Uterus (tissue), 3 donors: ENCODE measurements at regions not wholly inside any gene's neighbourhood (a gene's known extent, or its start where the extent isn't known, plus 50 kb on each side); places are given as distances from the start of the nearest gene placed in this dataset.

Source experiments
- DNase-seq, 2 donors: peaks; one replicate each; pipeline ENCODE4 v3.0.0-alpha.2; 2019 to 2020
- H3K27ac ChIP-seq, 2 donors: fragments of 200-600 bp; sonication (generic); 1 replicate in 1 of 2; 2 replicates in 1 of 2; pipeline ENCODE4 v1.5.1; 2016 to 2018
- H3K27me3 ChIP-seq, 2 donors: fragments of 200-600 bp; sonication (generic); one replicate each; pipeline ENCODE4 v1.5.1; 2018 to 2019; ENCODE audit warnings: control low read depth in 1 of 2
- H3K36me3 ChIP-seq, 2 donors: fragments of 200-600 bp; sonication (generic); one replicate each; pipeline ENCODE4 v1.5.1; 2019; ENCODE audit warnings: control low read depth in 1 of 2
- H3K4me1 ChIP-seq, 2 donors: fragments of 200-600 bp; sonication (generic); one replicate each; pipeline ENCODE4 v1.5.1; 2018 to 2019; ENCODE audit warnings: control low read depth in 1 of 2
- H3K4me3 ChIP-seq, 2 donors: fragments of 200-600 bp; sonication (generic); 1 replicate in 1 of 2; 2 replicates in 1 of 2; pipeline ENCODE4 v1.5.1; 2018 to 2019; ENCODE audit warnings: mild to moderate bottlenecking in 1 of 2
- H3K9me3 ChIP-seq, 2 donors: fragments of 200-600 bp; sonication (generic); one replicate each; pipeline ENCODE4 v1.5.1; 2019; ENCODE audit warnings: control low read depth in 1 of 2
- CTCF ChIP-seq, 4 experiments: fragments of 200-600 bp in 2 of 4; fragments of 450-650 bp in 2 of 4; sonication (generic) in 2 of 4; IDR thresholded peaks; one replicate each; pipeline ENCODE4 v1.5.1; 2016 to 2019; ENCODE audit warnings: antibody characterized with exemption in 4 of 4, mild to moderate bottlenecking in 2 of 4, moderate library complexity in 1 of 4
- POLR2A ChIP-seq, 2 donors: fragments of 450-650 bp; IDR thresholded peaks; one replicate each; pipeline ENCODE4 v1.6.1; 2016; ENCODE audit warnings: antibody characterized with exemption in 2 of 2, mild to moderate bottlenecking in 1 of 2, moderate library complexity in 1 of 2
- intact Hi-C: fragments of 100-400 bp; cut with DNase I; formaldehyde crosslinking; loops from one replicate; pipeline ENCODE4 v1.15.1; 2023; ENCODE audit warnings: low total_unique reads
- donor health status: DM: yes; HTN: yes; CAD: no.

DNA sequence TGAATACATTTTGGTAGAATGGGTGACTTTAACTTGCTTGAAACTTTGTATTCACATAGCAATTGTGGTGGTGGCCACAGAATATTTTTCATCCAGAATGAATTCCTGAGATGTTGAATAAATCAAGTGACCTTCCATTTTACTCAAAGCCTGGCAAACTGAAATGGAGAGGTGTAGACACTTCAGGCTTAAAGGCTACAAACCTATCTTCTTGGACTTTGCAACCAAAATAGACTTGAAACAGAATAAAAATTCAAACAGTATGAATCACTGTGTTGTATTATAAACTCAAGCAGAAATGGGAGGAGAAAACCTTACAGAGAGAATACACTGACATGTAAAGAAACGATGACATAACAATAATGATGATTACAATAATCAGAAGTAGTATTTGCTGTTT, 371.6 kb downstream of the BCKDHB start:
- H3K27ac ChIP-seq: no peak overlapping the region
- no peak overlapping the region for H3K4me3 ChIP-seq
- H3K27me3 ChIP-seq: no peaks in the 10 kb centered on the region
- no peaks in the 10 kb centered on the region for H3K9me3 ChIP-seq
- TF ChIP-seq POLR2A (IDR thresholded peaks at IDR 0.05) (no peak), CTCF (IDR thresholded peaks at IDR 0.05) (no peak)
- intact Hi-C loops: no loop called here
- H3K4me1 ChIP-seq: no peaks in the 10 kb centered on the region
- no peak for DNase-seq
- no peaks in the 10 kb centered on the region for H3K36me3 ChIP-seq

GRCh38 chr6:80477591-80477990, 371.1 kb downstream of the BCKDHB start:
- H3K27me3 ChIP-seq: no peaks in the 10 kb centered on the region
- no peaks in the 10 kb centered on the region for H3K36me3 ChIP-seq
- no peak overlapping the region for H3K4me3 ChIP-seq
- no peak overlapping the region for H3K27ac ChIP-seq
- intact Hi-C loops: no loop called here
- no peaks in the 10 kb centered on the region for H3K4me1 ChIP-seq
- TF ChIP-seq CTCF (IDR thresholded peaks at IDR 0.05): no peak
- no peak for TF ChIP-seq POLR2A (IDR thresholded peaks at IDR 0.05)
- no peak for DNase-seq
- H3K9me3 ChIP-seq: no peaks in the 10 kb centered on the region

DNA sequence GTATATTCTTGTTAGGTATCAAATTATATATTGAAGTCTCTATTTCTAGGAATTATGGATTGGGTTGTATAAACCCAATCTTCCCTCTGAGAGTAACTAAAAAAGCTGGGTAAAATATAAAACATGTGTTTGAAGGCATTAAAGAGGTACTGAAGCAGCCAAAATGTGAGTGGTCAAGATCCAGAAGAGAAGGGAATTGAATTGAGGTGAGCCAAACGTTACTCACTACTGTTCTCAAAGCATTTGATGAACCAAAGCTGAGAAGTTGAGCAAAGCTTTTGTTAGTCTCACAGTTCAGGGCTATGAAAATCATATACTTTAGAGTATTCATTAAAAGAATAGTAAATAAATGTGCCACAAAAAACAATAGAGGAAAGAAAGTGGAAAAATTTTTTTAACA, 365.8 kb downstream of the BCKDHB start:
- no peak overlapping the region for H3K27ac ChIP-seq
- no peak for DNase-seq
- no peaks in the 10 kb centered on the region for H3K4me1 ChIP-seq
- TF ChIP-seq POLR2A (IDR thresholded peaks at IDR 0.05) (no peak), CTCF (IDR thresholded peaks at IDR 0.05) (no peak)
- H3K9me3 ChIP-seq: no peaks in the 10 kb centered on the region
- H3K4me3 ChIP-seq: no peak overlapping the region
- intact Hi-C loops: no loop called here
- H3K36me3 ChIP-seq: no peaks in the 10 kb centered on the region
- no peaks in the 10 kb centered on the region for H3K27me3 ChIP-seq

- DNase-seq: no peak
- H3K9me3 ChIP-seq: no peaks in the 10 kb centered on the region
- TF ChIP-seq CTCF (IDR thresholded peaks at IDR 0.05): no peak
- TF ChIP-seq POLR2A (IDR thresholded peaks at IDR 0.05): no peak
- no peaks in the 10 kb centered on the region for H3K27me3 ChIP-seq
- no peak overlapping the region for H3K4me3 ChIP-seq
- H3K36me3 ChIP-seq: no peaks in the 10 kb centered on the region
- no peaks in the 10 kb centered on the region for H3K4me1 ChIP-seq
- H3K27ac ChIP-seq: no peak overlapping the region
- intact Hi-C loops: no loop called here
Measured at GRCh38 chr6:80469977-80470376, 363.5 kb downstream of the BCKDHB start.

GRCh38 chr6:80468398-80468797, 361.9 kb downstream of the BCKDHB start:
- Histone ChIP-seq H3K27me3 (no peaks in the 10 kb centered on the region), H3K27ac (no peak overlapping the region), H3K36me3 (no peaks in the 10 kb centered on the region), H3K4me1 (no peaks in the 10 kb centered on the region), H3K4me3 (no peak overlapping the region), H3K9me3 (no peaks in the 10 kb centered on the region)
- TF ChIP-seq CTCF (IDR thresholded peaks at IDR 0.05): no peak
- no peak for TF ChIP-seq POLR2A (IDR thresholded peaks at IDR 0.05)
- intact Hi-C loops: no loop called here
- DNase-seq: no peak
